Cardiac muscle cell (in vitro differentiated cells and primary cell): ENCODE measurements at regions not wholly inside any gene's neighbourhood (a gene's known extent, or its start where the extent isn't known, plus 50 kb on each side); places are given as distances from the start of the nearest gene placed in this dataset.

Experiments
- DNase-seq, 2 donors: peaks; one replicate each; pipeline versions ENCODE4 v3.0.0 to v3.0.0-alpha.2; 2010 to 2017; ENCODE audit warnings: low read depth in 1 of 2, low spot score in 1 of 2
- H3K27ac ChIP-seq: fragments of 200-600 bp; sonication (generic); 2 replicates; pipeline ENCODE4 v1.5.1; 2016
- H3K27me3 ChIP-seq: fragments of 200-600 bp; sonication (generic); 2 replicates; pipeline ENCODE4 v1.6.0; 2016; ENCODE audit warnings: control low read depth
- H3K36me3 ChIP-seq: fragments of 200-600 bp; sonication (generic); 2 replicates; pipeline ENCODE4 v1.5.1; 2016; ENCODE audit warnings: control low read depth
- H3K4me1 ChIP-seq: fragments of 200-600 bp; sonication (generic); 2 replicates; pipeline ENCODE4 v1.8.1; 2017; ENCODE audit warnings: low read depth, mild to moderate bottlenecking, mixed run types
- H3K4me3 ChIP-seq: fragments of 200-600 bp; sonication (generic); 2 replicates; pipeline ENCODE4 v1.5.1; 2016; ENCODE audit warnings: mild to moderate bottlenecking
- H3K9me3 ChIP-seq: fragments of 200-600 bp; sonication (generic); 2 replicates; pipeline ENCODE4 v1.5.1; 2017; ENCODE audit warnings: low read depth, mild to moderate bottlenecking, control low read depth
- CTCF ChIP-seq: IDR thresholded peaks from 2 replicates; pipeline ENCODE4 v1.5.1; 2012; ENCODE audit warnings: low read depth, mild to moderate bottlenecking, low read length

GRCh38 chr14:101197595-101198397 is 294.3 kb upstream of the RTL1 start:
- Histone ChIP-seq H3K27me3 (no peaks in the 10 kb centered on the region), H3K27ac (no peak overlapping the region), H3K4me1 (no peaks in the 10 kb centered on the region), H3K4me3 (no peak overlapping the region), H3K9me3 (no peaks in the 10 kb centered on the region), H3K36me3 (no peaks in the 10 kb centered on the region)
- no peak for TF ChIP-seq CTCF
- no peak for DNase-seq

- no peaks in the 10 kb centered on the region for H3K27me3 ChIP-seq
- no peaks in the 10 kb centered on the region for H3K9me3 ChIP-seq
- no peaks in the 10 kb centered on the region for H3K36me3 ChIP-seq
- TF ChIP-seq CTCF = no peak
- DNase-seq = no peak
- H3K4me3 ChIP-seq = no peak overlapping the region
- H3K27ac ChIP-seq = no peak overlapping the region
- H3K4me1 ChIP-seq = no peaks in the 10 kb centered on the region
These were observed 295.0 kb upstream of the RTL1 start for GRCh38 chr14:101198398-101199027.

GRCh38 chr14:101199028-101199770 is 295.7 kb upstream of the RTL1 start:
- Histone ChIP-seq H3K27ac (no peak overlapping the region), H3K4me1 (no peaks in the 10 kb centered on the region), H3K27me3 (no peaks in the 10 kb centered on the region), H3K36me3 (no peaks in the 10 kb centered on the region), H3K9me3 (no peaks in the 10 kb centered on the region), H3K4me3 (no peak overlapping the region)
- TF ChIP-seq CTCF = no peak
- no peak for DNase-seq

- Histone ChIP-seq H3K36me3 (no peaks in the 10 kb centered on the region), H3K9me3 (no peaks in the 10 kb centered on the region), H3K27me3 (no peaks in the 10 kb centered on the region), H3K4me1 (no peaks in the 10 kb centered on the region), H3K27ac (no peak overlapping the region), H3K4me3 (no peak overlapping the region)
- no peak for DNase-seq
- no peak for TF ChIP-seq CTCF
These were observed 296.6 kb upstream of the RTL1 start for GRCh38 chr14:101200008-101200649.

GRCh38 chr14:101200650-101201516 is 297.4 kb upstream of the RTL1 start:
- no peak overlapping the region for H3K4me3 ChIP-seq
- no peaks in the 10 kb centered on the region for H3K4me1 ChIP-seq
- no peak overlapping the region for H3K27ac ChIP-seq
- no peaks in the 10 kb centered on the region for H3K9me3 ChIP-seq
- no peaks in the 10 kb centered on the region for H3K27me3 ChIP-seq
- H3K36me3 ChIP-seq = no peaks in the 10 kb centered on the region
- TF ChIP-seq CTCF = no peak
- DNase-seq = no peak
